ENCODE measurements at regions not wholly inside any gene's neighbourhood (a gene's known extent, or its start where the extent isn't known, plus 50 kb on each side); places are given as distances from the start of the nearest gene placed in this dataset.

GRCh38 chr1:199279872-199280645 is 641.2 kb downstream of the PTPRC start:
- TF ChIP-seq EZH2 (IDR thresholded peaks at IDR 0.05; ENCODE audit: borderline replicate concordance, low read length) (no peak), CTCF (IDR thresholded peaks at IDR 0.05; ENCODE audit: low read length) (no peak)
- Histone ChIP-seq H3K4me1 (ENCODE audit: insufficient read depth, low read length, severe bottlenecking) (peaks cover 39% of the 10 kb centered on the region), H3K79me2 (ENCODE audit: insufficient read depth, low read length) (no peaks in the 10 kb centered on the region), H3K27ac (ENCODE audit: low read depth, low read length, poor library complexity, severe bottlenecking) (peak overlapping the region; percentile 40), H3K4me2 (ENCODE audit: low read length) (no peak overlapping the region; the same call in 1 of the 2 replicates), H3K9ac (ENCODE audit: low read length) (no peak overlapping the region), H3K27me3 (ENCODE audit: insufficient read depth, low read length) (no peaks in the 10 kb centered on the region), H3K4me3 (ENCODE audit: low read depth, low read length, poor library complexity, severe bottlenecking) (no peak overlapping the region), H3K9me2 (ENCODE audit: low read depth, low read length) (no peaks in the 10 kb centered on the region), H2AFZ (ENCODE audit: low read length) (peak overlapping the region; percentile 12; the same call in 1 of the 2 replicates), H3K36me3 (ENCODE audit: insufficient read depth, low read length) (no peaks in the 10 kb centered on the region), H3F3A (ENCODE audit: insufficient read depth, low read length) (0 out of 2 replicates have a peak, but pooled peaks cover 4% of the 10 kb centered on the region), H4K20me1 (ENCODE audit: insufficient read depth, low read length) (no peaks in the 10 kb centered on the region), H3K9me3 (ENCODE audit: low read length) (peaks cover 6% of the 10 kb centered on the region; the same call in 1 of the 2 replicates)

GRCh38 chr1:199282751-199283305 is 644.0 kb downstream of the PTPRC start:
- H2AFZ ChIP-seq (ENCODE audit: low read length), result 0 out of 2 replicates have a peak overlapping the region, but pooled peaks have one; percentile 22

GRCh38 chr1:199283794-199284193 is 645.0 kb downstream of the PTPRC start:
- H3K79me2 ChIP-seq (ENCODE audit: insufficient read depth, low read length), result no peaks in the 10 kb centered on the region
- no peaks in the 10 kb centered on the region for H3K27me3 ChIP-seq (ENCODE audit: insufficient read depth, low read length)
- TF ChIP-seq EZH2 (IDR thresholded peaks at IDR 0.05; ENCODE audit: borderline replicate concordance, low read length) (no peak), CTCF (IDR thresholded peaks at IDR 0.05; ENCODE audit: low read length) (no peak)
- H3K9ac ChIP-seq (ENCODE audit: low read length), result peak overlapping the region; percentile 50
- no peaks in the 10 kb centered on the region for H3K9me3 ChIP-seq (ENCODE audit: low read length)
- H3K4me2 ChIP-seq (ENCODE audit: low read length), result peak overlapping the region; percentile 57
- H3K4me3 ChIP-seq (ENCODE audit: low read depth, low read length, poor library complexity, severe bottlenecking), result peak overlapping the region; percentile 36
- no peaks in the 10 kb centered on the region for H3K9me2 ChIP-seq (ENCODE audit: low read depth, low read length)
- H3F3A ChIP-seq (ENCODE audit: insufficient read depth, low read length), result no peaks in the 10 kb centered on the region
- H3K4me1 ChIP-seq (ENCODE audit: insufficient read depth, low read length, severe bottlenecking), result peaks cover 61% of the 10 kb centered on the region
- H3K27ac ChIP-seq (ENCODE audit: low read depth, low read length, poor library complexity, severe bottlenecking), result peak overlapping the region; percentile 83
- no peaks in the 10 kb centered on the region for H3K36me3 ChIP-seq (ENCODE audit: insufficient read depth, low read length)
- peak overlapping the region; percentile 69; the same call in 1 of the 2 replicates for H2AFZ ChIP-seq (ENCODE audit: low read length)
- H4K20me1 ChIP-seq (ENCODE audit: insufficient read depth, low read length), result no peaks in the 10 kb centered on the region

More at GRCh38 chr1:199282751-199283305, 644.0 kb downstream of the PTPRC start:
- peak overlapping the region; percentile 57 for H3K4me2 ChIP-seq (ENCODE audit: low read length)
- no peaks in the 10 kb centered on the region for H3K27me3 ChIP-seq (ENCODE audit: insufficient read depth, low read length)
- TF ChIP-seq EZH2 (IDR thresholded peaks at IDR 0.05; ENCODE audit: borderline replicate concordance, low read length), result no peak
- TF ChIP-seq CTCF (IDR thresholded peaks at IDR 0.05; ENCODE audit: low read length), result no peak
- no peaks in the 10 kb centered on the region for H3K36me3 ChIP-seq (ENCODE audit: insufficient read depth, low read length)
- H4K20me1 ChIP-seq (ENCODE audit: insufficient read depth, low read length), result no peaks in the 10 kb centered on the region
- H3K4me1 ChIP-seq (ENCODE audit: insufficient read depth, low read length, severe bottlenecking), result peaks cover 52% of the 10 kb centered on the region
- no peaks in the 10 kb centered on the region for H3K9me3 ChIP-seq (ENCODE audit: low read length)
- no peaks in the 10 kb centered on the region for H3K9me2 ChIP-seq (ENCODE audit: low read depth, low read length)
- H3K79me2 ChIP-seq (ENCODE audit: insufficient read depth, low read length), result no peaks in the 10 kb centered on the region
- H3F3A ChIP-seq (ENCODE audit: insufficient read depth, low read length), result 0 out of 2 replicates have a peak, but pooled peaks cover 4% of the 10 kb centered on the region
- H3K9ac ChIP-seq (ENCODE audit: low read length), result peak overlapping the region; percentile 50
- peak overlapping the region; percentile 83 for H3K27ac ChIP-seq (ENCODE audit: low read depth, low read length, poor library complexity, severe bottlenecking)
- peak overlapping the region; percentile 36 for H3K4me3 ChIP-seq (ENCODE audit: low read depth, low read length, poor library complexity, severe bottlenecking)

All from OCI-LY1 (cell line).